HG02571 (cell line): ENCODE measurements at regions not wholly inside any gene's neighbourhood (a gene's known extent, or its start where the extent isn't known, plus 50 kb on each side); places are given as distances from the start of the nearest gene placed in this dataset.
"Not testable (repeated sequence)": the region's sequence is repeated elsewhere in the genome, so short reads cannot be mapped to it uniquely, and the experiment has no call there.

Source experiments
- ATAC-seq: cut with Tn5 transposase; IDR thresholded peaks from one replicate; pipeline ENCODE4 v1.9.1; 2021; ENCODE audit warnings: mild to moderate bottlenecking, moderate library complexity; ENCODE audit not compliant: unreplicated experiment

GRCh38 chr5:145585443-145586148 is 249.5 kb downstream of the PRELID2 start:
- no peak for ATAC-seq

GRCh38 chr5:145579301-145579700 is 255.8 kb downstream of the PRELID2 start:
- ATAC-seq, result no peak

GRCh38 chr5:145574889-145575573 is 260.1 kb downstream of the PRELID2 start:
- ATAC-seq, result no peak

- no peak for ATAC-seq
Observed at GRCh38 chr5:145568581-145568980, 266.6 kb downstream of the PRELID2 start.

- no peak for ATAC-seq
Observed at GRCh38 chr5:145562931-145563330, 272.2 kb downstream of the PRELID2 start.

GRCh38 chr5:145558288-145558687 is 276.9 kb downstream of the PRELID2 start:
- ATAC-seq, result no peak

- ATAC-seq, result no peak
Observed at GRCh38 chr5:145557345-145557744, 277.8 kb downstream of the PRELID2 start.

GRCh38 chr5:145554399-145554798 is 280.7 kb downstream of the PRELID2 start:
- no peak for ATAC-seq

- ATAC-seq, result no peak
Observed at GRCh38 chr5:145553177-145553576, 282.0 kb downstream of the PRELID2 start.

- no peak for ATAC-seq
Observed at GRCh38 chr5:145551714-145552113, 283.4 kb downstream of the PRELID2 start.

- ATAC-seq, result no peak
Observed at GRCh38 chr5:145548097-145548496, 287.0 kb downstream of the PRELID2 start.

GRCh38 chr5:145544401-145544800 is 290.7 kb downstream of the PRELID2 start:
- ATAC-seq, result no peak

GRCh38 chr5:145543968-145544367 is 291.2 kb downstream of the PRELID2 start:
- no peak for ATAC-seq

- ATAC-seq, result no peak
Observed at GRCh38 chr5:145540375-145540774, 294.8 kb downstream of the PRELID2 start.

GRCh38 chr5:145539201-145539600 is 295.9 kb downstream of the PRELID2 start:
- no peak for ATAC-seq

GRCh38 chr5:145536133-145536532 is 299.0 kb downstream of the PRELID2 start:
- no peak for ATAC-seq

- no peak for ATAC-seq
Observed at GRCh38 chr5:145531038-145531734, 304.0 kb downstream of the PRELID2 start.

GRCh38 chr5:145521523-145521922 is 313.6 kb downstream of the PRELID2 start:
- ATAC-seq, result no peak

- ATAC-seq, result no peak
Observed at GRCh38 chr5:145521066-145521465, 314.1 kb downstream of the PRELID2 start.

GRCh38 chr5:145520335-145520734 is 314.8 kb downstream of the PRELID2 start:
- no peak for ATAC-seq

GRCh38 chr5:145517588-145517987 is 317.6 kb downstream of the PRELID2 start:
- not testable (repeated sequence) for ATAC-seq

GRCh38 chr5:145511351-145511750 is 323.8 kb downstream of the PRELID2 start:
- ATAC-seq, result no peak
